NCI-H69 (cell line): ENCODE measurements at regions not wholly inside any gene's neighbourhood (a gene's known extent, or its start where the extent isn't known, plus 50 kb on each side); places are given as distances from the start of the nearest gene placed in this dataset.
A peak's percentile ranks its signal among the peaks of the same experiment; 100 is the strongest.

ENCODE experiments used
- DNase-seq: peaks from one replicate; lab custom pipeline; 2025; lab: John Stamatoyannopoulos, UW

- no peak for DNase-seq
Observed at GRCh38 chr2:183214680-183215079, 90.4 kb downstream of the NUP35 start.

GRCh38 chr2:183215917-183216316 lies 91.7 kb downstream of the NUP35 start:
- DNase-seq, result no peak

- no peak for DNase-seq
Observed at GRCh38 chr2:183219888-183220287, 95.6 kb downstream of the NUP35 start.

GRCh38 chr2:183222751-183223150 lies 98.5 kb downstream of the NUP35 start:
- DNase-seq, result no peak

- DNase-seq, result no peak
Observed at GRCh38 chr2:183224948-183225347, 100.7 kb downstream of the NUP35 start.

- DNase-seq, result no peak
Observed at GRCh38 chr2:183227176-183227575, 102.9 kb downstream of the NUP35 start.

GRCh38 chr2:183229386-183229785 lies 105.1 kb downstream of the NUP35 start:
- no peak for DNase-seq

- no peak for DNase-seq
Observed at GRCh38 chr2:183232161-183232865, 108.1 kb downstream of the NUP35 start.

- DNase-seq, result peak; percentile 76
Observed at GRCh38 chr2:183242937-183243336, 118.7 kb downstream of the NUP35 start.

- DNase-seq, result peak; percentile 31
Observed at GRCh38 chr2:183243758-183244157, 119.5 kb downstream of the NUP35 start.

GRCh38 chr2:183244300-183244844 lies 120.1 kb downstream of the NUP35 start:
- DNase-seq, result peak; percentile 91

- peak; percentile 43 for DNase-seq
Observed at GRCh38 chr2:183248866-183249567, 124.8 kb downstream of the NUP35 start.

GRCh38 chr2:183250061-183250460 lies 125.8 kb downstream of the NUP35 start:
- no peak for DNase-seq

- DNase-seq, result no peak
Observed at GRCh38 chr2:183250472-183250871, 126.2 kb downstream of the NUP35 start.

- DNase-seq, result no peak
Observed at GRCh38 chr2:183253441-183254130, 129.3 kb downstream of the NUP35 start.

GRCh38 chr2:183255411-183255810 lies 131.2 kb downstream of the NUP35 start:
- peak; percentile 2 for DNase-seq

- no peak for DNase-seq
Observed at GRCh38 chr2:183259921-183260320, 135.7 kb downstream of the NUP35 start.

GRCh38 chr2:183260527-183260926 lies 136.3 kb downstream of the NUP35 start:
- DNase-seq, result no peak

GRCh38 chr2:183264890-183265535 lies 140.8 kb downstream of the NUP35 start:
- DNase-seq, result no peak

GRCh38 chr2:183267148-183267827 lies 143.0 kb downstream of the NUP35 start:
- no peak for DNase-seq

GRCh38 chr2:183269956-183270355 lies 145.7 kb downstream of the NUP35 start:
- DNase-seq, result no peak

GRCh38 chr2:183283209-183283608 lies 159.0 kb downstream of the NUP35 start:
- no peak for DNase-seq
